Muscle layer of colon (tissue), 2 donors: ENCODE measurements at regions not wholly inside any gene's neighbourhood (a gene's known extent, or its start where the extent isn't known, plus 50 kb on each side); places are given as distances from the start of the nearest gene placed in this dataset.

Experiments
- H3K27ac ChIP-seq: one replicate; pipeline ENCODE4 v1.7.0; 2013; ENCODE audit warnings: low read depth, mild to moderate bottlenecking, low read length, moderate library complexity
- H3K27me3 ChIP-seq, 2 donors: one replicate each; pipeline ENCODE4 v1.7.0; 2013; ENCODE audit warnings: low read length in 2 of 2, mild to moderate bottlenecking in 2 of 2; ENCODE audit not compliant: insufficient read depth in 2 of 2, control insufficient read depth in 1 of 2
- H3K36me3 ChIP-seq: one replicate; pipeline ENCODE4 v1.7.0; 2013; ENCODE audit warnings: mild to moderate bottlenecking, low read length; ENCODE audit not compliant: insufficient read depth
- H3K4me1 ChIP-seq: one replicate; pipeline ENCODE4 v1.7.0; 2013; ENCODE audit warnings: mild to moderate bottlenecking, low read length; ENCODE audit not compliant: insufficient read depth
- H3K4me3 ChIP-seq, 2 donors: one replicate each; pipeline ENCODE4 v1.7.0; 2013; ENCODE audit warnings: low read length in 2 of 2, low read depth in 1 of 2, mild to moderate bottlenecking in 1 of 2, moderate library complexity in 1 of 2
- H3K9ac ChIP-seq: one replicate; pipeline ENCODE4 v1.7.0; 2013; ENCODE audit warnings: low read length
- H3K9me3 ChIP-seq: one replicate; pipeline ENCODE4 v1.7.0; 2013; ENCODE audit warnings: mild to moderate bottlenecking, low read length
- donor health status: abdominal sarcoma.
- donor health status: Adenocarcinoma of cecum.

DNA sequence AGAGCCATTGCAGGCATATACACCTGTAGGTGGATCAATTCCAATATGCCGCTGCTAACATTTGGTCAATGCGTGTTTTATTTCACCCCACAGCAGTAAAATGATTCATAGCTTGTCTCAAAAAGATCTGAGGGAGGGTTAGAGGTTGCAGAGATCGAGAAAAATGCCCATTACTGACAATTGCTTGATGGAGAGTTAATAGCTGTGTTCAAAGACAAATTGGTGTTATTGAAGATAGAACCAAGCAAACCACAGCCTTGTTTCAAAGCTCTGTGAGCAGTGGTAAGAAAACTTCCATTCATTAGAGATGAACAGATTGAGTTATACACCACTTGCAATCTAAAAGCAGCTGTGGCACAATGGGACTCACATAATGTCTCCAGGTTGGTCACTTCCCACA lies 95.4 kb downstream of the KCNE4 start:
- Histone ChIP-seq H3K36me3 (no peaks in the 10 kb centered on the region), H3K27ac (no peak overlapping the region), H3K9ac (no peak overlapping the region), H3K4me1 (no peaks in the 10 kb centered on the region), H3K27me3 (no peaks in the 10 kb centered on the region), H3K9me3 (no peaks in the 10 kb centered on the region), H3K4me3 (no peak overlapping the region)

DNA sequence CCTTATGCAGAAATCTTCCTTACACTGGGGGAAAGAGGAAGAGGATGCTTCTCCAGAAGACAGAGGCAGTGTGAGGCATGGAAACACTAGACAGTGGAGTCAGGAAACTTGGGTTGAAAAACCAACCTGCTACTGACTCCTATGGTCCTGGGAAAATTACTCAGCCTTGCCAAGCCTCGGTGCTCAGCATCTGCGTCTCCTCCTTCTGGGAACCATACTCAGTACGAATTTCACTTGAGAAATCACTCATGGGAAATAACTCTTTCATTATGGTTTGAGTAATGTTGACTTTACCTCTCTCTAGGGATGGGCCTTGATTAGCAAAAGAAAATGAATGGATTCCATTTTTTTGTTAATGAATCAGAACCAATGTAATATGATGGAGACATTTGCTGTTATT lies 96.5 kb downstream of the KCNE4 start:
- Histone ChIP-seq H3K4me1 (no peaks in the 10 kb centered on the region), H3K27me3 (no peaks in the 10 kb centered on the region), H3K36me3 (no peaks in the 10 kb centered on the region), H3K9me3 (no peaks in the 10 kb centered on the region), H3K9ac (no peak overlapping the region), H3K4me3 (no peak overlapping the region), H3K27ac (no peak overlapping the region)

DNA sequence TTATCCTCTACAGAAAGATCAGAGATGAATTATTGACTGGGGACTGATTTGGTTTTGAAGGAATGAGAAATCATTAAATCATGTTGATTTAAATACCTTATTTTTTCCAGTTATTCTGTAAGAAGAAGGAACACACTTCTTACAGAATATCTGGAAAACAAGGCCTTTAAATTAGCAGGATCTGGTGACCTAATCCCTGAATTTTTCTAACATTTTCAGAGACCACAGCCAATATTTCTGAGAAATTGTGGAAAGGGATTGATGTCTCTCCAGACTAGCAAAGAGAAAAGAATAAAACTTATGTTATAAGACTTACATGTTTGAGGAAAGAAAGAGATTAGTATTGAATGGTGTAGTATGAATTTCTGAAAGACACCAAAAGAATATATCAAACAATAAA lies 104.0 kb downstream of the KCNE4 start:
- no peaks in the 10 kb centered on the region for H3K9me3 ChIP-seq
- H3K27me3 ChIP-seq: no peaks in the 10 kb centered on the region
- H3K9ac ChIP-seq: no peak overlapping the region
- H3K4me1 ChIP-seq: no peaks in the 10 kb centered on the region
- no peak overlapping the region for H3K4me3 ChIP-seq
- no peaks in the 10 kb centered on the region for H3K36me3 ChIP-seq
- H3K27ac ChIP-seq: no peak overlapping the region

DNA sequence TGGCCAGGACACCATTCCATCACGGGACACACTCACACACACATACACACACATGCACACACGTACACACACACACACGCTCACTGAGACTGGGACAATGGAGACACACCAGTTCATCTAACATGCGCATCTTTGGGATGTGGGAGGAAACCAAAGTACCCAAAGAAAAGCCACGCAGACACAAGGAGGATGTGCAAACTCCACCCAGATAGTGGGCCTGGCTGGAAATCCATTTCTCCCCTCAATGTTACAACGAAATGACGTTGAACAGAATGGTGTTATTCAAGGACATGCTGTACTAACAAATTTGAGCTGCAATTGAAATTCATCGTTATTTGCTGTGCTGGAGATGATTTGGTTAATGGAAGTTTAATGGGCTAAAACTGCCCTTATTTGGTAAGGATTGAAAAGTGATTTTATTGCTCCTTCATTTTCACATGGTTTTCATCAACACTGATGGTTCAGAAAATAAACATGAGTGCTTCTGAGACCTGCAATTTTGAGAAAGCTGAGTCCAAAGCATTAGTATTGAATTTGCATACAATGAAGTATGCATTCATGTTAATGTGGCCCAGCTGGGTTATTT lies 110.0 kb downstream of the KCNE4 start:
- Histone ChIP-seq H3K9ac (no peak overlapping the region), H3K9me3 (no peaks in the 10 kb centered on the region), H3K27me3 (no peaks in the 10 kb centered on the region), H3K27ac (no peak overlapping the region), H3K4me3 (no peak overlapping the region), H3K36me3 (no peaks in the 10 kb centered on the region), H3K4me1 (no peaks in the 10 kb centered on the region)

DNA sequence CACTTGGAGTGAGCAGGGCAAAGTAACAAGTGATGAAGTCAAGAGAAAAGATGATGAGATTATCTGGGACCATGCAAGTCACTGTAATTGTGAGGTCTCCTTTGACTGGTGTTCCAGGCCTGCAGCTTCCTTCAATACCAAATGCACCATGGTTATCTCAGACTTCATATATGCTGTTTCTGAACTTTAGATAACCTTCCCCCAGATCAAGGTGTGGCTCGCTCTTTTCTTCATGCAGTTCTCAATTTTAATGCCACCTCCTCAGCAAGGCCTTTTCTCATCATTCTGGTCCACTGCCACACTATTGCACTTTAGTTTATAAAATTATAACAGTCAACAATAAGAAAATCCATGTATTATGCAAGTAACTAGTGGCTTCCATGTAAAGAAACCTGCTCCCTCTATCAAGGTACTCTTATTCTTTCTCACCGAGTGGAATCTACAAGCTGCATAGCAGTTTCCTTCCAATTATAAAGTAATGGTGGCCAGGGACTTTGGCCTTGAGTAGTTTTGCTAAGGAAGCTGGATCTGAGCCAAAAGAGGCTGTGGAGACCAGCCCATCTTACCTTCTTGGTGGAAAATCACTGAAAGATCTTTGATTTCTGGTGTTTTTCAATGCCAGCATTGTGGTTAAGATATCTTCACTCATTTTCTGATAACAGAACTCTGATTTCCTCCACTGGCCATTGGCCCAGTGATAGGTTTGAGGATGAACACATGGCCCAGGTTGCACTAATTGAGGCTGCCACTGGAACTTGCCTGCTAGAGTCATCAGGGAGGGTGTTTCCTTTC lies 113.6 kb downstream of the KCNE4 start:
- Histone ChIP-seq H3K4me3 (no peak overlapping the region), H3K27ac (no peak overlapping the region), H3K9ac (no peak overlapping the region), H3K36me3 (no peaks in the 10 kb centered on the region), H3K9me3 (no peaks in the 10 kb centered on the region), H3K27me3 (no peaks in the 10 kb centered on the region), H3K4me1 (no peaks in the 10 kb centered on the region)

DNA sequence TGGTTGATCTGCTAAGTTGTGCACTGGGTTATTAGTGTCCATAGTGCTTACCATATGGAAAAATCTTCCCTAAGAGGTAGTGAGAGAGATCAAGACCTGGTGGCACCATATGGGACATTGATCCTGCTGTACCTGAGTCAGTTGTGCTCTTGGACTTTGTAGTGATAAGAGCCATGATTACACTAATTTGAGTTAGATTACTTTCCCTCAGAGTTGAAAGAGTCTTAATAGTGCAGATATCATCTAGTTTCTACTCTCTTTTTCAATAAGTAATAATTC lies 114.2 kb downstream of the KCNE4 start:
- Histone ChIP-seq H3K27me3 (no peaks in the 10 kb centered on the region), H3K4me1 (no peaks in the 10 kb centered on the region), H3K9me3 (no peaks in the 10 kb centered on the region), H3K27ac (no peak overlapping the region), H3K4me3 (no peak overlapping the region), H3K36me3 (no peaks in the 10 kb centered on the region), H3K9ac (no peak overlapping the region)

DNA sequence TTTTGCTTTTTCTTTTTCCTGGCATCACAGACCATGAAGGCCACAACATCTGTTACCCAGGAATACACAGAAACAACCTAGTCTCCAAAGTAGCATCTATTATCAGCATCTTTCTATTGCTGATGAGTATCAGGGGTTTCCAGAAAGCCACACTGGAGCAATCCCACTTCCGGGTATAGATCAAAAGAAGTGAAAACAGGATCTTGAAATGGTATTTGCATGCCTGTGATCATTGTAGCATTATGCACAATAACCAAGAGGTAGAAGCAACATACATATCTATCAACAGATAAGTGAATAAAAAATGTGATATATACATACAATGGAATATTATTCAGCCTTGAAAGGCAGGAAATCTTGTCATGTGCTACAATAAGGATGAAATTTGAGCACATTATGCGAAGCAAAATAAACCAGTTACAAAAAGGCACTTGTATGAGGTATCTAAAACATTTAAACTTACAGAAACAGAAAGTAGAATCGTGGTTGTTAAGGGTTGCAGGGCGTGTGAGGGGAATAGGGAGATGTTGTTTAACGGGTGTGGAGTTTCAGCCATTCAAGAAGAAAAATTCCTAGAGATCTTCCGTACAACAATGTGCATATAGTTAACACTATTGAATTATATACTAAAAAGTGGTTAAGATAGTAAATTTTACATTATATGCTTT lies 115.1 kb downstream of the KCNE4 start:
- H3K27ac ChIP-seq: no peak overlapping the region
- H3K27me3 ChIP-seq: no peaks in the 10 kb centered on the region
- no peaks in the 10 kb centered on the region for H3K9me3 ChIP-seq
- no peaks in the 10 kb centered on the region for H3K36me3 ChIP-seq
- H3K4me3 ChIP-seq: no peak overlapping the region
- H3K4me1 ChIP-seq: no peaks in the 10 kb centered on the region
- no peak overlapping the region for H3K9ac ChIP-seq

DNA sequence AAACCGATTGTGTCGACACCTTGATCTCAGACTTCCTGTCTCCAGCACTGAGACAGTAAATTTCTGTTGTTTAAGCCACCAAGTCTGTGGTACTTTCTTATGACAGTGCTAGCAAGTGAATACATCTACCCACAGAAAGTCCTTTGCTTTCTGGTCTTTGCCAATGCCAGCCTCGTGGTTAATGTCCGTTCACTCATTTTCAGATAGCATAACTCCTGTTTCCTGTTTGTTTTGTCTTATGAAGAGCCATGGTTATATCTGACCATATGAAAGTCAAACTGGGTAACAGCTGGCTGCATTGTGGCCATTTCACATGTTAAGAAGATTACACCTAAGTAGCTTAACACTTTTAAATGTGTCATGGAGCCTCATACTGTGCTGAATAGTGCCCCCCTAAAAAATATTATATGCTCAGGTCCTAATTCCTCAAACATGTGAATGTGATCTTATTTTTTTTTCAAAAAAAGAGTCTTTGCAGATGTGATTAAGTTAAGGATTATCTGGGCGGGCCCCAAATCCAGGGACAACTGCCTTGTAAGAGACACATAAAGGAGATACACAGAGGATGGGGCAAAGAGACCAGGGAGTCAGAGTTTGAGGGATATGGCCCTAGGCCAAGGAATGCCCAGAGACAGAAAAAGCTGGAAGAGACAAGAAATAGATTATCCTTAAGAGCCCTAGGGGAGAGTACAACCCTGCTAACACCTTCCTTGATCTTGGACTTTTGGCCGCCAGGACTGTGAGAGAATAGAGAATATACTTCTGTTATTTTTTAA lies 118.0 kb downstream of the KCNE4 start:
- H3K36me3 ChIP-seq: no peaks in the 10 kb centered on the region

DNA sequence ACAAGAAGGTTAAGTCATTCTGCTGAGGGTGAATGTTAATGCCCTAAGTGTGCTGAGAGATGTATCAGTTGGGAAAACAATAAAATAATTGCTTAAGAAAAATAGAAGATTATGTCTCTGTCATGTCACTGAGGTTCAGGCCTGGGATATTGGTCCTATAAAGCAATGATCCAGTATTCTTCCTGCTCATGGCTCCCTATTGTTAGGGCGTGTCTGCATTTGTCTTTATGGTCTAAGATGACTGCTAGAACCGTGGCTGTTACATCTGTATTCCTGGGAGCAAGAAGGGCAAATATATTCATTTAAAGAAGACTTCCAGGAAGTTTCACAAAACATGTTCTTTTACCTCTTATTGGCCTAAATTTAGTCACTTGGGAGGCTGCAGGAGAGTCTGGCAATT lies 125.0 kb downstream of the KCNE4 start:
- Histone ChIP-seq H3K36me3 (no peaks in the 10 kb centered on the region), H3K4me1 (no peaks in the 10 kb centered on the region), H3K9me3 (no peaks in the 10 kb centered on the region), H3K27me3 (no peaks in the 10 kb centered on the region), H3K27ac (no peak overlapping the region), H3K4me3 (no peak overlapping the region), H3K9ac (no peak overlapping the region)

More for the DNA sequence above, 118.0 kb downstream of the KCNE4 start:
- Histone ChIP-seq H3K4me3 (no peak overlapping the region), H3K9ac (no peak overlapping the region), H3K27me3 (no peaks in the 10 kb centered on the region), H3K27ac (no peak overlapping the region), H3K9me3 (no peaks in the 10 kb centered on the region), H3K4me1 (no peaks in the 10 kb centered on the region)

DNA sequence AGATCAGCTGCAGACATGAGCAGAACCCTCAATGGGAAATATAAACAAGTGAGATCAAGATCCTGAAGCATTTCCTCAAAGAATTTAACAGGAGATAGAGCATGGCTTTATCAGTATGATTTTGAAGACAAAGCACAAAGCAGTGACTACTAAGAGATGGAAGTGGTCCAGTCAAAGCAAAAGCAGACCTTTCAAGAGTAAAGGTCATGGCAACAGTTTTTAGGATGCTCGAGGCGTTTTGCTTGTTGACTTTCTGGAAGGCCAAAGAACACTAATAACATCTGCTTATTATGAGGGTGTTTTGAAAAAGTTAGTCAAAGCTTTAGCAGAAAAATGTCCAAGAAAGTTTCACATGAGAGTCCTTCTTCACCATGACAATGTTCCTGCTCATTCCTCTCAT lies 128.5 kb downstream of the KCNE4 start:
- Histone ChIP-seq H3K36me3 (no peaks in the 10 kb centered on the region), H3K27ac (no peak overlapping the region), H3K9ac (no peak overlapping the region), H3K4me3 (no peak overlapping the region), H3K9me3 (no peaks in the 10 kb centered on the region), H3K27me3 (no peaks in the 10 kb centered on the region), H3K4me1 (no peaks in the 10 kb centered on the region)

DNA sequence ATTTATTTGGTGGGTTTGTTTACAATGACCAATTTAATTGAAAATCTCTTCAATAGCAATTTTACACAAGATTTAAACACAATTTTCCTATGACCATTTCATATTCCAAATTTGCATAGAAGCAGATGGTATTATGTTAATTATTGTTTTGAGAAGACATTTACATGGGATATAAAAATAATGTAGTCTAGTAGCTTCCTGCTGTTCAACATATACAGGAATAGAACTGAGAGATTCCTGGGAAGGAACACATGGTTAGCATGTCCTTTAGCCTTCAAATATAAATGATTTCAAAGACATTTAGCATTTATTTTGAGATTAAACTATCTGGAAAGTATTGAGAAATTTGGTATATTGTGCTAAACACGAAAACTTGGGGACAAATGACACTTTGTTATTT lies 129.6 kb downstream of the KCNE4 start:
- Histone ChIP-seq H3K36me3 (no peaks in the 10 kb centered on the region), H3K9ac (no peak overlapping the region), H3K4me1 (no peaks in the 10 kb centered on the region), H3K27me3 (no peaks in the 10 kb centered on the region), H3K9me3 (no peaks in the 10 kb centered on the region), H3K27ac (no peak overlapping the region), H3K4me3 (no peak overlapping the region)
